ENCODE measurements at regions not wholly inside any gene's neighbourhood (a gene's known extent, or its start where the extent isn't known, plus 50 kb on each side); places are given as distances from the start of the nearest gene placed in this dataset.

GRCh38 chr20:63056236-63057170 lies 49.7 kb upstream of the BHLHE23 start:
- TF ChIP-seq POLR2A (IDR thresholded peaks at IDR 0.05; ENCODE audit: low read depth) (no peak), CTCF (IDR thresholded peaks at IDR 0.05) (peak; percentile 73 to 96 (median 90)), EP300 (IDR thresholded peaks at IDR 0.05) (no peak)
